ENCODE measurements at regions not wholly inside any gene's neighbourhood (a gene's known extent, or its start where the extent isn't known, plus 50 kb on each side); places are given as distances from the start of the nearest gene placed in this dataset.

DNA sequence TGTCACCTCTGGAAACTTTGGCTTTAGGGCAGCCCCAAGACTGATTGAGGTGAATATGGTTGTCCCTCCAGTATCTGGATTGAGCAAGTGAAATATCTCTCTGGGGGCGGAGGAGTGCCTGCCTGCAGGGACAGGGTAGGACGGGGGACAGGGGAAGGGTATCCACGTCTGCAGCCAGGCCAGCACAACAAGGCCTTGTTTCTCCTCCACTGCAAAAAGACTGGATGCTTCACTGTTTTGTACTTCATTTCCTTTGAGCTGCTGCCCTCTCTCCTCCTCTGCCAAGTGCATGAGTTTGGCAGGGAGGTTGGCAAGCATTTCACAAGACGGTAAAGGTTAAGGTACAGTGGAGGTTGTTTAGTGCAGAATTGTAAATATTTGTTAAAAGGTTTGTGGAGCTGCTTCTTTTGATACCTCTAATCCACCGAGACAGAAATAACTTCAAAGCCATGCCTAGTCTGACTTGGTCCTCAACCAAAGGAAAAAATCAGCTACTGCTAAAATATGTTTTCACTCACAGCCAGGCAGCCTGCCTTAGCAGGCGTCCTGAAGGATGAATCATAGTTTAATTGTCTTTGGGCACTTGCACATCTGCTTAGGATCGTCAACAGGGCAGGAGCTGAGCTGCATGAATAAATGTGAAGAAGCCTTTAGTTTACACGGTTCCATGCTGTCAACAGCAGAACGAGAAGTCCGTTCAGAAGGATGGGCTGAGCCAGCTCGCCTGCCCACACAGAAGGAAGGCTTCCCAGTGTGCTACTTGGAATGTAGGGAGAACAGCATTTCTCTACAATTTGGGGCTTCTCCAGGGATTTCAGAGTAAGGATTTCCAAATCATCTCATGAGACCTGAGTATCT lies 269.7 kb downstream of the TTC6 start (continued):
- TF ChIP-seq, protein P1, sequence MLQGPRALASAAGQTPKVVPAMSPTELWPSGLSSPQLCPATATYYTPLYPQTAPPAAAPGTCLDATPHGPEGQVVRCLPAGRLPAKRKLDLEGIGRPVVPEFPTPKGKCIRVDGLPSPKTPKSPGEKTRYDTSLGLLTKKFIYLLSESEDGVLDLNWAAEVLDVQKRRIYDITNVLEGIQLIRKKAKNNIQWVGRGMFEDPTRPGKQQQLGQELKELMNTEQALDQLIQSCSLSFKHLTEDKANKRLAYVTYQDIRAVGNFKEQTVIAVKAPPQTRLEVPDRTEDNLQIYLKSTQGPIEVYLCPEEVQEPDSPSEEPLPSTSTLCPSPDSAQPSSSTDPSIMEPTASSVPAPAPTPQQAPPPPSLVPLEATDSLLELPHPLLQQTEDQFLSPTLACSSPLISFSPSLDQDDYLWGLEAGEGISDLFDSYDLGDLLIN (CRISPR knock-in tag; IDR thresholded peaks at IDR 0.05; ENCODE audit: borderline replicate concordance): no peak
- TF ChIP-seq MAF1 (CRISPR knock-in tag; IDR thresholded peaks at IDR 0.05; ENCODE audit: borderline replicate concordance) (no peak), KMT2A (CRISPR knock-in tag; IDR thresholded peaks at IDR 0.05) (peak; percentile 94), GATA4 (IDR thresholded peaks at IDR 0.05; ENCODE audit: borderline replicate concordance, low read depth) (peak; percentile 95; the same call in 1 of the 2 replicates), KDM4B (CRISPR knock-in tag; IDR thresholded peaks at IDR 0.05) (peak; percentile 93), FOXO1 (CRISPR knock-in tag; IDR thresholded peaks at IDR 0.05) (peak; percentile 100), JUN (CRISPR knock-in tag; IDR thresholded peaks at IDR 0.05) (peak; percentile 96), ZNF724P (CRISPR knock-in tag; IDR thresholded peaks at IDR 0.05; ENCODE audit: borderline replicate concordance) (no peak), GLI4 (CRISPR knock-in tag; IDR thresholded peaks at IDR 0.05; ENCODE audit: borderline replicate concordance) (no peak; the same call in 1 of the 2 replicates), ZNF709 (CRISPR knock-in tag; IDR thresholded peaks at IDR 0.05) (peak; percentile 88), ZNF24 (IDR thresholded peaks at IDR 0.05) (peak; percentile 58; the same call in 1 of the 2 replicates)
- TF ChIP-seq, protein P2, sequence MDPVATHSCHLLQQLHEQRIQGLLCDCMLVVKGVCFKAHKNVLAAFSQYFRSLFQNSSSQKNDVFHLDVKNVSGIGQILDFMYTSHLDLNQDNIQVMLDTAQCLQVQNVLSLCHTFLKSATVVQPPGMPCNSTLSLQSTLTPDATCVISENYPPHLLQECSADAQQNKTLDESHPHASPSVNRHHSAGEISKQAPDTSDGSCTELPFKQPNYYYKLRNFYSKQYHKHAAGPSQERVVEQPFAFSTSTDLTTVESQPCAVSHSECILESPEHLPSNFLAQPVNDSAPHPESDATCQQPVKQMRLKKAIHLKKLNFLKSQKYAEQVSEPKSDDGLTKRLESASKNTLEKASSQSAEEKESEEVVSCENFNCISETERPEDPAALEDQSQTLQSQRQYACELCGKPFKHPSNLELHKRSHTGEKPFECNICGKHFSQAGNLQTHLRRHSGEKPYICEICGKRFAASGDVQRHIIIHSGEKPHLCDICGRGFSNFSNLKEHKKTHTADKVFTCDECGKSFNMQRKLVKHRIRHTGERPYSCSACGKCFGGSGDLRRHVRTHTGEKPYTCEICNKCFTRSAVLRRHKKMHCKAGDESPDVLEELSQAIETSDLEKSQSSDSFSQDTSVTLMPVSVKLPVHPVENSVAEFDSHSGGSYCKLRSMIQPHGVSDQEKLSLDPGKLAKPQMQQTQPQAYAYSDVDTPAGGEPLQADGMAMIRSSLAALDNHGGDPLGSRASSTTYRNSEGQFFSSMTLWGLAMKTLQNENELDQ (CRISPR knock-in tag; IDR thresholded peaks at IDR 0.05; ENCODE audit: borderline replicate concordance): no peak; the same call in 1 of the 2 replicates
- TF ChIP-seq, protein P3, sequence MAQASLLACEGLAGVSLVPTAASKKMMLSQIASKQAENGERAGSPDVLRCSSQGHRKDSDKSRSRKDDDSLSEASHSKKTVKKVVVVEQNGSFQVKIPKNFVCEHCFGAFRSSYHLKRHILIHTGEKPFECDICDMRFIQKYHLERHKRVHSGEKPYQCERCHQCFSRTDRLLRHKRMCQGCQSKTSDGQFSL (CRISPR knock-in tag; IDR thresholded peaks at IDR 0.05): no peak
- TF ChIP-seq, protein P4, sequence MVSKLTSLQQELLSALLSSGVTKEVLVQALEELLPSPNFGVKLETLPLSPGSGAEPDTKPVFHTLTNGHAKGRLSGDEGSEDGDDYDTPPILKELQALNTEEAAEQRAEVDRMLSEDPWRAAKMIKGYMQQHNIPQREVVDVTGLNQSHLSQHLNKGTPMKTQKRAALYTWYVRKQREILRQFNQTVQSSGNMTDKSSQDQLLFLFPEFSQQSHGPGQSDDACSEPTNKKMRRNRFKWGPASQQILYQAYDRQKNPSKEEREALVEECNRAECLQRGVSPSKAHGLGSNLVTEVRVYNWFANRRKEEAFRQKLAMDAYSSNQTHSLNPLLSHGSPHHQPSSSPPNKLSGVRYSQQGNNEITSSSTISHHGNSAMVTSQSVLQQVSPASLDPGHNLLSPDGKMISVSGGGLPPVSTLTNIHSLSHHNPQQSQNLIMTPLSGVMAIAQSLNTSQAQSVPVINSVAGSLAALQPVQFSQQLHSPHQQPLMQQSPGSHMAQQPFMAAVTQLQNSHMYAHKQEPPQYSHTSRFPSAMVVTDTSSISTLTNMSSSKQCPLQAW (CRISPR knock-in tag; IDR thresholded peaks at IDR 0.05): peak; percentile 97
- TF ChIP-seq, protein P5, sequence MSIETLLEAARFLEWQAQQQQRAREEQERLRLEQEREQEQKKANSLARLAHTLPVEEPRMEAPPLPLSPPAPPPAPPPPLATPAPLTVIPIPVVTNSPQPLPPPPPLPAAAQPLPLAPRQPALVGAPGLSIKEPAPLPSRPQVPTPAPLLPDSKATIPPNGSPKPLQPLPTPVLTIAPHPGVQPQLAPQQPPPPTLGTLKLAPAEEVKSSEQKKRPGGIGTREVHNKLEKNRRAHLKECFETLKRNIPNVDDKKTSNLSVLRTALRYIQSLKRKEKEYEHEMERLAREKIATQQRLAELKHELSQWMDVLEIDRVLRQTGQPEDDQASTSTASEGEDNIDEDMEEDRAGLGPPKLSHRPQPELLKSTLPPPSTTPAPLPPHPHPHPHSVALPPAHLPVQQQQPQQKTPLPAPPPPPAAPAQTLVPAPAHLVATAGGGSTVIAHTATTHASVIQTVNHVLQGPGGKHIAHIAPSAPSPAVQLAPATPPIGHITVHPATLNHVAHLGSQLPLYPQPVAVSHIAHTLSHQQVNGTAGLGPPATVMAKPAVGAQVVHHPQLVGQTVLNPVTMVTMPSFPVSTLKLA (IDR thresholded peaks at IDR 0.05): no peak
- TF ChIP-seq, protein P6, sequence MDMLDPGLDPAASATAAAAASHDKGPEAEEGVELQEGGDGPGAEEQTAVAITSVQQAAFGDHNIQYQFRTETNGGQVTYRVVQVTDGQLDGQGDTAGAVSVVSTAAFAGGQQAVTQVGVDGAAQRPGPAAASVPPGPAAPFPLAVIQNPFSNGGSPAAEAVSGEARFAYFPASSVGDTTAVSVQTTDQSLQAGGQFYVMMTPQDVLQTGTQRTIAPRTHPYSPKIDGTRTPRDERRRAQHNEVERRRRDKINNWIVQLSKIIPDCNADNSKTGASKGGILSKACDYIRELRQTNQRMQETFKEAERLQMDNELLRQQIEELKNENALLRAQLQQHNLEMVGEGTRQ (IDR thresholded peaks at IDR 0.05; ENCODE audit: low read depth, low read length): no peak
- TF ChIP-seq, protein P6 (CRISPR knock-in tag; IDR thresholded peaks at IDR 0.05; ENCODE audit: borderline replicate concordance): no peak
